Liver (tissue), 8 donors: ENCODE measurements at regions not wholly inside any gene's neighbourhood (a gene's known extent, or its start where the extent isn't known, plus 50 kb on each side); places are given as distances from the start of the nearest gene placed in this dataset.

Experiments used
- DNase-seq: peaks from one replicate; pipeline ENCODE4 v3.0.0-alpha.2; 2017; ENCODE audit warnings: low spot score
- H3K27ac ChIP-seq, 2 donors: one replicate each; pipeline ENCODE4 v1.7.0; 2013; ENCODE audit warnings: inconsistent platforms in 2 of 2, low read length in 2 of 2, control low read depth in 1 of 2, low read depth in 1 of 2, mild to moderate bottlenecking in 1 of 2
- H3K27me3 ChIP-seq, 4 donors: one replicate each; pipeline versions ENCODE4 v1.6.1 to v1.7.0; 2013; ENCODE audit warnings: low read length in 3 of 4, inconsistent platforms in 1 of 4, mild to moderate bottlenecking in 1 of 4, moderate library complexity in 1 of 4; ENCODE audit not compliant: control insufficient read depth in 4 of 4, insufficient read depth in 4 of 4
- H3K36me3 ChIP-seq, 4 donors: one replicate each; pipeline versions ENCODE4 v1.6.1 to v1.7.0; 2013; ENCODE audit warnings: low read length in 3 of 4, mild to moderate bottlenecking in 3 of 4, low read depth in 1 of 4, moderate library complexity in 1 of 4; ENCODE audit not compliant: control insufficient read depth in 4 of 4, insufficient read depth in 3 of 4
- H3K4me1 ChIP-seq, 4 donors: one replicate each; pipeline versions ENCODE4 v1.6.1 to v1.7.0; 2013; ENCODE audit warnings: low read length in 3 of 4, mild to moderate bottlenecking in 3 of 4, moderate library complexity in 1 of 4; ENCODE audit not compliant: control insufficient read depth in 4 of 4, insufficient read depth in 4 of 4
- H3K4me3 ChIP-seq, 3 donors: one replicate each; pipeline versions ENCODE4 v1.6.1 to v1.7.0; 2013; ENCODE audit warnings: low read length in 3 of 3, control low read depth in 1 of 3, low read depth in 1 of 3, mild to moderate bottlenecking in 1 of 3
- H3K9ac ChIP-seq, 2 donors: one replicate each; pipeline ENCODE4 v1.7.0; 2013; ENCODE audit warnings: low read length in 2 of 2, mild to moderate bottlenecking in 2 of 2, moderate library complexity in 2 of 2, control low read depth in 1 of 2, low read depth in 1 of 2
- H3K9me3 ChIP-seq, 4 donors: one replicate each; pipeline versions ENCODE4 v1.6.1 to v1.7.0; 2013; ENCODE audit warnings: low read length in 3 of 4; ENCODE audit not compliant: control insufficient read depth in 4 of 4
- ATF3 ChIP-seq: IDR thresholded peaks from 2 replicates; pipeline ENCODE4 v1.6.1; 2016; ENCODE audit warnings: antibody characterized with exemption
- CTCF ChIP-seq: fragments of 150-350 bp; IDR thresholded peaks from 2 replicates; pipeline ENCODE4 v1.5.1; 2017; ENCODE audit warnings: improper control_type of control experiment, low read depth, low read length; ENCODE audit not compliant: missing input control
- FOXA1 ChIP-seq: IDR thresholded peaks from 2 replicates; pipeline ENCODE4 v1.6.1; 2016; ENCODE audit warnings: antibody characterized with exemption
- FOXA2 ChIP-seq: IDR thresholded peaks from 2 replicates; pipeline ENCODE4 v1.6.1; 2016; ENCODE audit warnings: antibody characterized with exemption
- HNF4A ChIP-seq, 2 donors: conservative IDR thresholded peaks; 2 replicates each; pipeline ENCODE4 v1.6.1; 2016; ENCODE audit warnings: antibody characterized with exemption in 2 of 2, mild to moderate bottlenecking in 2 of 2
- HNF4G ChIP-seq: IDR thresholded peaks from 2 replicates; pipeline ENCODE4 v1.6.1; 2016; ENCODE audit warnings: antibody characterized with exemption
- JUND ChIP-seq, 2 donors: IDR thresholded peaks; 2 replicates each; pipeline ENCODE4 v1.6.1; 2016; ENCODE audit warnings: antibody characterized with exemption in 2 of 2
- NR2F2 ChIP-seq: IDR thresholded peaks from 2 replicates; pipeline ENCODE4 v1.6.1; 2016; ENCODE audit warnings: antibody characterized with exemption
- RAD21 ChIP-seq, 2 donors: IDR thresholded peaks; 2 replicates each; pipeline ENCODE4 v1.6.1; 2016; ENCODE audit warnings: antibody characterized with exemption in 2 of 2, mild to moderate bottlenecking in 2 of 2
- REST ChIP-seq: IDR thresholded peaks from 2 replicates; pipeline ENCODE4 v1.6.1; 2016; ENCODE audit warnings: antibody characterized with exemption, mild to moderate bottlenecking
- RXRA ChIP-seq, 2 donors: IDR thresholded peaks; 2 replicates each; pipeline ENCODE4 v1.6.1; 2017 to 2018; ENCODE audit warnings: antibody characterized with exemption in 2 of 2, mild to moderate bottlenecking in 1 of 2
- SP1 ChIP-seq: IDR thresholded peaks from 2 replicates; pipeline ENCODE4 v1.6.1; 2018; ENCODE audit warnings: antibody characterized with exemption, mild to moderate bottlenecking
- TAF1 ChIP-seq: conservative IDR thresholded peaks from 2 replicates; pipeline ENCODE4 v1.6.1; 2016; ENCODE audit warnings: antibody characterized with exemption, mild to moderate bottlenecking
- YY1 ChIP-seq: IDR thresholded peaks from 2 replicates; pipeline ENCODE4 v1.6.1; 2016; ENCODE audit warnings: antibody characterized with exemption, mild to moderate bottlenecking
- WGBS: extraction: QIAGEN DNeasy Blood & Tissue Kit; methylation state at CpG from one replicate; pipeline ENCODE4 v1.1.7; 2013; 5-methylcytosine and 5-hydroxymethylcytosine counted together
- donor health status: healthy.
- donor health status: healthy.
- donor health status: healthy.
- donor health status: healthy.
- donor health status: healthy.

GRCh38 chr11:11208994-11209393 lies 144.1 kb downstream of the CSNK2A3 start:
- H3K9me3 ChIP-seq, result no peaks in the 10 kb centered on the region
- 75% methylated on average over 4 of the region's 4 CpGs for WGBS
- DNase-seq, result no peak
- H3K4me1 ChIP-seq, result no peaks in the 10 kb centered on the region
- no peak overlapping the region for H3K27ac ChIP-seq
- H3K4me3 ChIP-seq, result no peak overlapping the region
- H3K27me3 ChIP-seq, result no peaks in the 10 kb centered on the region
- no peak overlapping the region for H3K9ac ChIP-seq
- no peaks in the 10 kb centered on the region for H3K36me3 ChIP-seq
- TF ChIP-seq CTCF, result no peak
- TF ChIP-seq RAD21 (IDR thresholded peaks at IDR 0.05), result no peak
- no peak for TF ChIP-seq HNF4G
- no peak for TF ChIP-seq FOXA2
- TF ChIP-seq JUND (IDR thresholded peaks at IDR 0.05), result no peak
- no peak for TF ChIP-seq NR2F2
- no peak for TF ChIP-seq ATF3

- Histone ChIP-seq H3K27ac (no peak overlapping the region), H3K9me3 (peaks cover 4 to 9% (median 5%) of the 10 kb centered on the region in 4 donors), H3K9ac (no peak overlapping the region), H3K27me3 (no peaks in the 10 kb centered on the region), H3K4me3 (no peak overlapping the region), H3K4me1 (no peaks in the 10 kb centered on the region), H3K36me3 (no peaks in the 10 kb centered on the region)
- DNase-seq, result no peak
- WGBS, result 70% methylated on average over 3 of the region's 3 CpGs
- no peak for TF ChIP-seq FOXA1
- no peak for TF ChIP-seq JUND (IDR thresholded peaks at IDR 0.05)
- no peak for TF ChIP-seq FOXA2
- no peak for TF ChIP-seq REST
- TF ChIP-seq TAF1, result no peak
- no peak for TF ChIP-seq SP1
- TF ChIP-seq RXRA (IDR thresholded peaks at IDR 0.05), result no peak
- no peak for TF ChIP-seq HNF4A (conservative IDR thresholded peaks at IDR 0.05)
- TF ChIP-seq RAD21 (IDR thresholded peaks at IDR 0.05), result no peak
Observed at GRCh38 chr11:11207428-11207827, 145.6 kb downstream of the CSNK2A3 start.

GRCh38 chr11:11206484-11206883 lies 146.6 kb downstream of the CSNK2A3 start:
- Histone ChIP-seq H3K9ac (no peak overlapping the region), H3K4me3 (no peak overlapping the region), H3K36me3 (no peaks in the 10 kb centered on the region), H3K27me3 (no peaks in the 10 kb centered on the region), H3K9me3 (peaks cover 4 to 11% (median 5%) of the 10 kb centered on the region in 4 donors), H3K4me1 (no peaks in the 10 kb centered on the region), H3K27ac (no peak overlapping the region)
- 82% methylated on average over 7 of the region's 7 CpGs for WGBS
- TF ChIP-seq SP1 (no peak), YY1 (no peak), NR2F2 (no peak), HNF4A (conservative IDR thresholded peaks at IDR 0.05) (no peak), FOXA2 (no peak), RXRA (IDR thresholded peaks at IDR 0.05) (no peak)
- no peak for DNase-seq
